ENCODE measurements at regions not wholly inside any gene's neighbourhood (a gene's known extent, or its start where the extent isn't known, plus 50 kb on each side); places are given as distances from the start of the nearest gene placed in this dataset.

DNA sequence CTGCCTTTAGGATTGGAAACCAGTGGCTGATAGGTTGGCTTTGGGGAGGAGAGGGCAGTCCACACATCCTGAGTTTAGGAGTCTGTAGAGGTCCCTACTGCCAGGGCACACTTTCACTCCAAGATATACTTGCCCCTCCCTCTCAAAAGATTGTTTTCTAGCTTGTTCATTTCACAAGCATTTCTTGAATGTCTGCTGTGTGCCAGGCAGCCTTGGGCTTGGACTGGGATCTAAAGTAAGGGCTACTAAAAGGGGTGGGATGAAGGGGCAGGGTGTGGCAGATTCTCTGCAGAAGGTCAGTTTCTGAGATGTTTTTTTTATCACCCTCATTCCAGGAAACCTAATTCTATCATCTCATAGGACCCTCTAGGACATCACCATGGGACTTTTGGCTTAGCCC, 272.4 kb downstream of the SKAP2 start:
- H3K4me3 Mint-ChIP-seq = no peak overlapping the region
- no peaks in the 10 kb centered on the region for H3K4me1 Mint-ChIP-seq
- Histone ChIP-seq H3K27me3 (ENCODE audit: control insufficient read depth, insufficient read depth, low read length, poor library complexity, severe bottlenecking) (no peaks in the 10 kb centered on the region), H3K9me3 (ENCODE audit: control insufficient read depth, low read length) (no peaks in the 10 kb centered on the region), H3K9ac (ENCODE audit: extremely low read depth, low read length, poor library complexity, severe bottlenecking) (no peak overlapping the region), H3K27ac (ENCODE audit: low read depth, low read length) (no peak overlapping the region), H3K36me3 (ENCODE audit: control insufficient read depth, insufficient read depth, low read length) (no peaks in the 10 kb centered on the region), H3K4me1 (ENCODE audit: control insufficient read depth, insufficient read depth, low read length) (no peaks in the 10 kb centered on the region), H3K4me3 (ENCODE audit: low read length) (no peak overlapping the region)
- H3K36me3 Mint-ChIP-seq (ENCODE audit: low read depth) = no peaks in the 10 kb centered on the region
- H3K9me3 Mint-ChIP-seq = no peaks in the 10 kb centered on the region
- TF ChIP-seq, protein P1, sequence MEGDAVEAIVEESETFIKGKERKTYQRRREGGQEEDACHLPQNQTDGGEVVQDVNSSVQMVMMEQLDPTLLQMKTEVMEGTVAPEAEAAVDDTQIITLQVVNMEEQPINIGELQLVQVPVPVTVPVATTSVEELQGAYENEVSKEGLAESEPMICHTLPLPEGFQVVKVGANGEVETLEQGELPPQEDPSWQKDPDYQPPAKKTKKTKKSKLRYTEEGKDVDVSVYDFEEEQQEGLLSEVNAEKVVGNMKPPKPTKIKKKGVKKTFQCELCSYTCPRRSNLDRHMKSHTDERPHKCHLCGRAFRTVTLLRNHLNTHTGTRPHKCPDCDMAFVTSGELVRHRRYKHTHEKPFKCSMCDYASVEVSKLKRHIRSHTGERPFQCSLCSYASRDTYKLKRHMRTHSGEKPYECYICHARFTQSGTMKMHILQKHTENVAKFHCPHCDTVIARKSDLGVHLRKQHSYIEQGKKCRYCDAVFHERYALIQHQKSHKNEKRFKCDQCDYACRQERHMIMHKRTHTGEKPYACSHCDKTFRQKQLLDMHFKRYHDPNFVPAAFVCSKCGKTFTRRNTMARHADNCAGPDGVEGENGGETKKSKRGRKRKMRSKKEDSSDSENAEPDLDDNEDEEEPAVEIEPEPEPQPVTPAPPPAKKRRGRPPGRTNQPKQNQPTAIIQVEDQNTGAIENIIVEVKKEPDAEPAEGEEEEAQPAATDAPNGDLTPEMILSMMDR (conservative IDR thresholded peaks at IDR 0.05) = no peak
- H3K27ac Mint-ChIP-seq = no peak overlapping the region
- H3K27me3 Mint-ChIP-seq (ENCODE audit: insufficient read depth) = peaks cover 3% of the 10 kb centered on the region
- DNase-seq = no peak

DNA sequence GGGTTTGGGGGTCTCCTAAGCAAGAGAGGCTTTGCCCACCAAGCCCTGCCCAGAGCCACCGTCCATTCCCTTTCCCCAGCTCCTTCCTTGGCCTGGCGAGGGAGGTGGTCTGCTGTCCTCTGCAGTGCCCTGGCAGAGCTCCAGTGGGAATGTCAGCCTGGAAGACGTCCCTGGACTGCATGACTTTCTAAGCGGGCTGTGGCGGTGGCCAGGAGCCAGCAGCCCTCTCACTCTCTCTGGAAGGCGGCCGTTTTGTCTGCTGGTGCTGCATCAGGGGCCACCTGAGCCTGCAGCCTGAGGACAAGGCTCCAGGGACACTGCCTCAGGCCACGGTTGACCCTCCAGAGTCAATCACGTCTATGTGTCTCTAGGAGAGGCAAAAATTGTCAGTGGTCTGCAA, 271.0 kb downstream of the SKAP2 start:
- H3K4me1 ChIP-seq (ENCODE audit: control insufficient read depth, insufficient read depth, low read length) = no peaks in the 10 kb centered on the region
- no peak overlapping the region for H3K27ac ChIP-seq (ENCODE audit: low read depth, low read length)
- peaks cover 1% of the 10 kb centered on the region for H3K27me3 Mint-ChIP-seq (ENCODE audit: insufficient read depth)
- DNase-seq = no peak
- no peaks in the 10 kb centered on the region for H3K9me3 Mint-ChIP-seq
- no peaks in the 10 kb centered on the region for H3K27me3 ChIP-seq (ENCODE audit: control insufficient read depth, insufficient read depth, low read length, poor library complexity, severe bottlenecking)
- 88 to 92% methylated on average over 5 to 9 of the region's 9 CpGs for WGBS, 2 experiments (ENCODE audit: insufficient coverage in 1 of 2, insufficient read length in 1 of 2)
- H3K36me3 ChIP-seq (ENCODE audit: control insufficient read depth, insufficient read depth, low read length) = no peaks in the 10 kb centered on the region
- H3K9ac ChIP-seq (ENCODE audit: extremely low read depth, low read length, poor library complexity, severe bottlenecking) = no peak overlapping the region
- H3K36me3 Mint-ChIP-seq (ENCODE audit: low read depth) = no peaks in the 10 kb centered on the region
- H3K4me3 ChIP-seq (ENCODE audit: low read length) = no peak overlapping the region
- no peaks in the 10 kb centered on the region for H3K4me1 Mint-ChIP-seq
- no peaks in the 10 kb centered on the region for H3K9me3 ChIP-seq (ENCODE audit: control insufficient read depth, low read length)
- no peak overlapping the region for H3K27ac Mint-ChIP-seq
- H3K4me3 Mint-ChIP-seq = no peak overlapping the region
- TF ChIP-seq, protein P1 (conservative IDR thresholded peaks at IDR 0.05) = no peak

- Histone ChIP-seq H3K27ac (ENCODE audit: low read depth, low read length) (no peak overlapping the region), H3K9ac (ENCODE audit: extremely low read depth, low read length, poor library complexity, severe bottlenecking) (no peak overlapping the region), H3K4me3 (ENCODE audit: low read length) (no peak overlapping the region), H3K36me3 (ENCODE audit: control insufficient read depth, insufficient read depth, low read length) (no peaks in the 10 kb centered on the region), H3K9me3 (ENCODE audit: control insufficient read depth, low read length) (no peaks in the 10 kb centered on the region), H3K27me3 (ENCODE audit: control insufficient read depth, insufficient read depth, low read length, poor library complexity, severe bottlenecking) (no peaks in the 10 kb centered on the region), H3K4me1 (ENCODE audit: control insufficient read depth, insufficient read depth, low read length) (no peaks in the 10 kb centered on the region)
- no peak overlapping the region for H3K27ac Mint-ChIP-seq
- H3K27me3 Mint-ChIP-seq (ENCODE audit: insufficient read depth) = no peaks in the 10 kb centered on the region
- no peaks in the 10 kb centered on the region for H3K4me1 Mint-ChIP-seq
- no peaks in the 10 kb centered on the region for H3K36me3 Mint-ChIP-seq (ENCODE audit: low read depth)
- H3K4me3 Mint-ChIP-seq = no peak overlapping the region
- TF ChIP-seq, protein P1 (conservative IDR thresholded peaks at IDR 0.05) = no peak
- no peak for DNase-seq
- no peaks in the 10 kb centered on the region for H3K9me3 Mint-ChIP-seq
- 89 to 100% methylated on average over 2 to 5 of the region's 5 CpGs for WGBS, 2 experiments (ENCODE audit: insufficient coverage in 1 of 2, insufficient read length in 1 of 2)
Observed at GRCh38 chr7:26593896-26594295, 270.5 kb downstream of the SKAP2 start.
